Islet precursor cell (in vitro differentiated cells): ENCODE measurements at regions not wholly inside any gene's neighbourhood (a gene's known extent, or its start where the extent isn't known, plus 50 kb on each side); places are given as distances from the start of the nearest gene placed in this dataset.
A peak's percentile ranks its signal among the peaks of the same experiment; 100 is the strongest.

Experiments used
- DNase-seq: peaks from one replicate; pipeline ENCODE4 v3.0.0-alpha.2; 2018

DNA sequence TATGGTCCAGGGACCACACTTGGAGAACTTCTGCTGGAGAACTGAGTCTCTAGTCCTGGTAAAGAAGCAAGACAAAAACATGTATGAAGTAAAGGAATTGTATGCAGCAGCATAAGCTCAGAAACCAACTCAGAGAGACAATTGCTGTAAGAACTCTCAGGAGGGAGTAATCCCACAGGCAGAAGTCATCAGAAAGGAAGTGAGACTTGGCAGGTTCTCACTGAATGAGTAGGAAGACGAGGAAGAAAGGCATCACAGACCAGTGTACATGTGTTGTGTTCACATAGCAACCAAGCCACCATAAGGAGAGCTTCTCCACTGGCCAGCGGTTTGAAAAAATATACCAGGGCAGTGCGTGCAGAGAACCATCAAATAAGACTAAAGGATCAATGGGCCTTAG is 57.9 kb upstream of the FST start:
- no peak for DNase-seq

DNA sequence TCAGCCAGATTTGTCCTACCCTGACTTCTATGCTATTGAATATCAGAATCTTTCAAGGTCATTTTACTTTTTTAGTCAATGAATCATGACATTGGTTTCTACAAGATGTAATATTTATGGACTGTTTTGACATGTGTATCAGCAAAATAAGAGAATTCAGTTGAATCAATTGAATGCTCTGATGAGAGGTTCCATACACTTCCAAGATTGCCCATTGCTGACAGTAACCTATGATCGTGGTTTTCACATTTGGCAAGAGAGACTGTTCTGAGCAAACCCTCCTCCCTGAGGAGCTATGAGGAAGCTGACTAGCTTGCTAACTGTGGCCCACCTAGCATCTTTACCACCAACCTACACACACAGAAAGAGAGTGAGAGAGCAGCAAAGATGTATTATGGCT is 56.7 kb upstream of the FST start:
- no peak for DNase-seq

DNA sequence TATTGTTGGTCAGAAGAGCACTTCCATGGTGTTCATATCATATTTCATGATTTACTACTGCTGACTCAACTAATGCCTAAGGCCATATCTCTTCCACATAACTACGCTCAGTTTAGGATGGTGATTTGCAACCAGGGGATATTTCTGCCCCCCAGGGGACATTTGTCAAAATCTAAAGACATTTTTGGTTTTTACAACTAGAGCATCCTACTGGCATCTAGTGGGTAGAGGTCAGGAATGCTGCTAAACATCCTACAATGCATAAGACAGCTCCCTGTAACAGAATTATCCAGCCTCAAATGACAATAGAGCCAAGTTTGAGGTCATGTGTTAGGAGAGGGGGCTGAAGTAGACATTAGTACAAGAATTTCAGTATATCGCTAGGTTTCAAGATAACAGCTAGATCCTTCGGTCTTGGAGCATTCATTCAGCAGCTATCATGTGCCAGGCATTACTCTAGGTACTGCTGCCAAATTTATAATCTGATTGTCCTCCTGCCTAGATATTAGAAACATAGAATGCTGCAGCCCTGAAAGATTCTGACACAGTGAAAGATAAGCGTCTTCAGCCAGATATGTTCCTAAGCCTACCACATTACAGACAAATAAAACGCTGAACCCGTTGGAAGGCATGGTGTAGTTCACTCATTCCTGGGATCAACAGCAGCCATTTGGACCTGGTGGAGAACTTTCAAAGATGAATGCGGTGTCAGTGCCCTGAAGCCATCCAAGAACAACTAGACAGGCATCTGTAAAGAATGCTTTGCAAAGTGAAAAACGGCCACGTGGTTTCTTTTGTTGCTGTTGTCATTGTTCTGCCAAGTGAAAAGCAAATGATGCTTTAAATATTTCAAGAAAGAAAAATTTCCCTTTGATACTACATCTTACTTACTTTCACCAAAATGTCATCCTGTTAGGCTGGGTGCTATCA is 55.5 kb upstream of the FST start:
- peak; percentile 57 for DNase-seq

DNA sequence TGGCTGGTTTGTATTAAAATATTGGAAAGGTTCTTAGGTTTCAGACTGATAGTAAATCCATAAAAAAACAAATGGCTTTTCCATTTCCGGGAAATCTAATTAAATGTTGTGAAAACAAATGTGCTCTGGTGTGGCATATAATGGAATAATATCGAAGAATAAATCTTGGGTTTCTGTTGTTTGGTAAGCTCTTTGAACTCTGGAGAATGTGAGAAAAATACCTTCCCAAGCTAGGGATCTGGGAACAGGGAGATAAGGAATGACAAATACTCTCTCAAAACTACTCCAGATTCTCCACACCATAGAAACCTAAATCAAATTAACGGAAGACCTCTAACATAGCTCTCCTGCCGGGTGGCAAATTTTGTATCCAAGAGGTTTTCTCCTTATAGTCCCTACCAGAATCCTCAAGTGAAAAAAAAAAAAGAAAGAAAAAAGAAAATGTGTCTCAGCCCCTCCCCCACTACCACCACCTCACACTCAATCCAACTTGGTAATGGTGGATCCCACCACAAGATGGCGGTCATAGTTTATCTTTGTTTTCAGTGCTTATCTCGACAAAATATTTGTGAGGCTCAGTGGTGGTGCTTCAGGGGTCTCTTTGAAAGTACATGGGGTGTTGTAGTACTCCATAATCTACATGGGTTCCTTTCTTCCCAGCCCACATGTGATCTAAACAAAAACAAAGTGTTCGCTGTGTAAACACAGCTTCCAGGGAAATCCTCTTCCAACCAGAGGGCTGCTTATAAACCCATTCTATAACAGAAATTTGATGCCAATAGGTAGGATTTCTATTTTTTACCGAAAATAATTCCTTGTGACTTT is 54.5 kb upstream of the FST start:
- DNase-seq = peak; percentile 72

DNA sequence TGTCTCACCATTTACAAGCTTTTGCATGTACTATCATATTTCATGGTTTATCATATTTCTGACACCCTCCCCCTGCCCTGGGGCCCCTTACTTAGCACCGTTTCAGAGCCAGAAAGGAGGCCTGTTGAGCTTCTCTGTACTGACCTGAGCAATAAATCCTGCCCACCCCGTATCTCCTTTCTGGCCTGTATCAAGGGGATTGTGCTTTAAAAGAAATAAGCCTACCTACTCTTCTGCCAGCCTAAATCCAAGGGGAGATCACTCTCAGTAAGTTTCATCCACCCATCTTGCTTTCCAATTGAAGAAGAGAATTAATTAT is 54.0 kb upstream of the FST start:
- no peak for DNase-seq

DNA sequence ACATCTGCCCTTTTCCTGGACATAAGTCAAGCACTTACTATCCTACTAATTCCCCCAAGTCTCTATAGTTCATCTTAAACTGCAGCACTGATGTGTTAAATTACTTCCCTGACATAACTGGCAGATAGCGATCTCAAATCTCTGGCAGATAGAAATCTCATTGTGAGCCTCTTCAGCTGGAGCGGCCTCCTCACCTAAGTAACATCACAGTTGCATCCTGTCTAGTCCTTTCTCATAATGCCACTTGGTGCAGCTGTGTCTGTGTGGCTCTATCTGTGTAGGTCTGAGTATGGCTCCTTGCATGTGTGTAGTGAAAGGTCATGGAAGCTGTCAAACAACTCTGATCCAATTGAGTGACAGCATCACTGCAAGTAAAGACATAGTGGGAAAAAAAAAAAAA is 53.6 kb upstream of the FST start:
- DNase-seq = peak; percentile 62

DNA sequence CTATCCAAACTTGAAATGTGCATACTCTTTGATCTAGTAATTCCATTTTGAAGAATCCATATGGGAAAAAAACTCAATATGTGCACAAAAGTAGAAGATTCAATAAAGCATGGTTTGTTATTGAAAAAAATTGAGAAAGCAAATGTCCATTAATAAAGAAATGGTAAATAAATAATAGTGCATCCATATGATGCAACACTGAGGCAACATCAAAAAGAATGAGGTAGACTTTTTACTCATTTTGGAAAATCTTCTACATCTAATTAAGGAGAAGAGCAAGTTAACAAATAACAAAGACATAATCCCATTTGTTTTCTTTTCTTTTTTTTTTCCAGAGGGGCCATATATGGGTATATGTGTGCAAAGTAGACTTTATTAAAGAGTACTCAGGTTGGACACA is 52.5 kb upstream of the FST start:
- DNase-seq = no peak

DNA sequence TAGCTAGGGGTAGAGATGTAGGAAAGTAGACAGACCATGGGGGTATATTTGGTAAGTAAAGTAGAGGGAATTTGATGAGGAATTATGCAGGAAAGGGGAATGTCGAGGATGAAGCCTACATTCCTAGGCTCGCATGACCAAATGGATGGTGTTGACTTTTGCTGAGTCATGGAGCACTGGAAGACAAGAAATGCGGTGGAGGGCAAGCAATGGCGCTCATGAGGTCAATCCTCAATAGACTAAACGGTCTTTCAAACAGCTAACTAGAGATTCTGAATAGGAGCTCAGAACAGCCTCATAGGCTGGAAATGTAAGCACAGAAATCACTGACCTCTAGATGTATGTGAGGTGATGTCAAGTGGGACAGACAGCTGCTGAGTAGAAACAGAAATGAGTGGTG is 50.7 kb upstream of the FST start:
- no peak for DNase-seq

DNA sequence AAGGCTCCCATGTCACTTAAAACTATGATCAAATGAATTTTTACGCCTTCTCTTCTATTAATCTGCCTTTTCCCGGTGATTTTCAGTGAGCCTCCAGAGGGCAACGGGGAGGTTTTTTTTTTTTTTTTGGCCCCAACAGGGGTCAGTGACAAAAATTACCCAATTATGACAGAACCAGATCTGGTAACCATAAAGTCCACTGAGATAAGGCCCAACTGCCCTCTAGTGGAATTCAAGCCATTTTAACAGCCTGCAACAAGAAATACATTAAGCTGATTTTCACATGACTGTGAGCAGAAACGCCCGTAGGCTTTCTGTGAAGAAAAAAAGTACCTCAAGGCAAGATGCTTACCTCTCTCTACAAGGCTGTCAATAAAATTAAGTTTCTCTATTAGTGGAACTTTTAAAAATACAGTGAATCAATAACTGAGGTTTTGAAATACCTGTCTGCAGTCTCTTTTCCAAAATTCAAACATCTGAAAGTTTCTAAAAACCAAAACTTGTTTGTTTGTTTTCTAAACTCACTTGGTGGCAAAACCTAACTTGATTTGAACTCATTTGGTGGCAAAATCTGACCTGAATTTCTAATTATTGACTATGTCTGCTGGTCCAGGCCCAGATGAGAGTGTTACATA is 49.7 kb upstream of the FST start:
- no peak for DNase-seq
